HG03442 (cell line): ENCODE measurements at regions not wholly inside any gene's neighbourhood (a gene's known extent, or its start where the extent isn't known, plus 50 kb on each side); places are given as distances from the start of the nearest gene placed in this dataset.

Experiments
- ATAC-seq: cut with Tn5 transposase; IDR thresholded peaks from one replicate; pipeline ENCODE4 v1.9.1; 2021; ENCODE audit warnings: mild to moderate bottlenecking, moderate library complexity; ENCODE audit not compliant: unreplicated experiment

DNA sequence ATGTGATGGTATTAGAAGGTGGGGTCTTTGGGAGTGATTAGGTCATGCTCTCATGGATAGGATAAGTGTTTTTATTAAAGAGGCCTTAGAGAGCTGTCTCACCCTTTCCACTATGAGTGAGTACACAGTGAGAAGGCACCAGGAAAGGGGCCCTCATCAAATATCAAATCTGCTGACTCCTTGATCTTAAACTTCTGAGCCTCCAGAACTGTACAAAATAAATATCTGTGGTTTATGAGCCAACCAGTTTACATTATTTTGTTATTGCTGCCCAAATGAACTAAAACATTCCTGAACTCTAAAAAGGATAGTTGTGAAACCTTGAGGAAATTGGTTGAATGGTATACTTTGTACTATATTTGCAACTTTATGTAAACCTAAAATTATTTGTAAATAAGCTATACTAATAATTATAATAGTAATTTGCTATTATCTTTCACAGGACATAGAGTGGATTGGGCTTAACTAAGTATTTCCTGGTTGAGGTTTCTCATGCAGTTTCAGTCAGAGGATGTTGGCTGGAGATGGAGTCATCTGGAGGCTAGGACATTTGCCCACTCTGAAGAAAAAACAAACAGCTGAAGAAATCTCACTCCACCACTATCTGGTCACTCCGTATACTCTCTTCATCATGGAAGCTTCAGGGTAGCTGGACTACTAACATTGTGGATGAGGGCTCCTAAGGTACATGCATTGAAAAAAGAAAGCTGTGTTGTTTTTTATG is 1068.6 kb upstream of the CADM2 start:
- ATAC-seq: no peak

DNA sequence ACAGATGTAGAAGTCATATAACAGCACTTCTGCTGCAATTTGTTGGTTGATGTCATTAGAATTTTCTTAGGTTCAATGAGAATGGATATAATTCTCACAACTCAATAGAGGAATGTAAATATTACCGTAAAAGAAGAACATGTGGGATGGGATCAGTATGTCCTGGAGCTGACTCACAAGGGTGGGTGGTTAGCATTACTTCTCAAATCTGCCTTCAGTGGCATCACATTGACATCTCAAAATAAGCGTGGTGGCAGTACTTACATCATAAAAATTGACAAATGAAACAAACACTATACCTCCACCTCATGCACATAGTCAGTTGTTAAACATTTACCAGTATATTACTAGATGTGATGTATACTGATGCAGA is 1068.0 kb upstream of the CADM2 start:
- ATAC-seq: no peak

DNA sequence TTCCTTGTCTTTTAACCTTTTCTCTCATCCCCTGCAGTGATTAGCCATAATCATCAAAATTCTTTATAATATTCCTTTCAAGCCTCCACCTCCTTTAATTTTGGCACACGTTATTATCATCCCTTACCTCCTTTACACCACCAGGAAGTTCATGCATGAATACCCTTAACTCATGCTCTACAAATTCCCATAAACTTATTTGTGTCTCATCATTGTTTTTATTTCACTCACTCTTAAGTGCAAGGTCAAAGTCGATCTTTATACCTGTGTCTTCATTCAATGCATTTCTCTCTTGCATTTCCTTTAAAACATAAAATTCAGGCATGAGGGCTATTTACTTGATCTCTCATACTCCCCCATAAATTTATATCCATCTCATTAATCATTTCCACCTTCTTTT is 1064.6 kb upstream of the CADM2 start:
- no peak for ATAC-seq

DNA sequence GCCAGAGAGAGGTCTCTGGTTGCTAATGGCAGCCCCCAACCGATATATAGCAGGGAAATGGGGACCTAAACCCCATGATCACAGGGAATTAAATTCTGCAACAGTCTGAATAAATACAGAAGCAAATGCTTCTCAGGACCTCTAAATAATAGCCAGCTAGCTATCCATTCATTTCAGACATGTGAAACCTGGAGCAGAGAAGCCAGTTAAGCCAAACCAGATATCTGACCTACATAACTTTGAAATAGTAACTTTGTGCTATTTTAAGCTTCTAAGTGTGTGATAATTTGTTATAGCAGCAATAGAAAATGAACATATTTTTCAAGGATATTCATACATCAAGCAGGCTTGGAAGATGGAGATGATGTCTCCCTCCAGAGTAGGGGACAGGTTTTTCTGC is 1062.9 kb upstream of the CADM2 start:
- ATAC-seq: no peak

DNA sequence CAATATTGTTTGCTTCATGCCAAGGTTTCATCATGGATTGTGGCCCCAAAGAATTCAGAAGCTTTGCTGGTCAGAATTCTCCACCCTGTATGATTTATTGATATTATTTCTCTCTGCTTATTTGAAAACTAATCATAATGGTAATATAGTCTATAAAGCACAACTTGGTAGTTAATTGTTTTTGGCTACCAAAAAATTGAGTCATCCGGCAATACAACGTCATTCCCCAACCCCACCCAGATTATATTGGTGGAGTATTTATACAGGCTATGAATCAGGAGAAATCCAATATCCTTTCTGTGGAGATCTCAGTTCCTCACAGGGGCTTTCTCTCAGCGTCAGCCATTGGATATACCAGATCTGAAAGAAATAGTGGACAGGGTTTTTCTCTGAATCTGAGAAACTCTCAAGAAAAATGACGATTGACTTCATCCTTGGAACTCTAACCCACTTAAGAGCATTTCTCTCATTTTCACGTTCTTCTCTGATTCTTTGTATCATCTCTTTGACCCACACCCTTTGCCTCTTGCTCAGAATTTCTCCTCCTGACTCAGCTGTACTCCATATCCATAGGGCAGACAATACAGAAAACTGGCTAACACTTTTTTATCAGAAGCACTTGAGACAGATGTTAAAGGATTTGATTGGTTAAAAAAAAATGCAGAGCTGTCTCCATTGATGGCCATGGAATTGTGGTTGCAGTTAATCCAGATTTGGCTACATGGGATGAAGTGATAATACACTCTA is 1055.8 kb upstream of the CADM2 start:
- no peak for ATAC-seq

DNA sequence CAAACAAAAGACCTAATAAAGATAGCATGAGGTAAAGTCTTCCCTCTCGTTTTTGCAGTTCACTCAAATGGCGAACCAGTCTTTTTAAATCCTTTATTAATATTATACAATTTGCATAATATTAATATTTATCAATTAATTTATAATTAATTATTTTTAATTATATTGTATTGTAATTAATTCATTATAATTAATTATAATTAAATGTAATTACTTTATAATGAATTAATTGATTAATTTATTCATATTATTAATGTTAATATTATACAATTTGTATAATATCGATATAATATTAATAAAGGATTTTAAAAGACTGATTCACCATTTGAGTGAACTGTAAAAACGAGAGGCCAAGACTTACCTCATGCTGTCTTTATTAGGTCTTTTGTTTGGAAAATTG is 1045.4 kb upstream of the CADM2 start:
- no peak for ATAC-seq

DNA sequence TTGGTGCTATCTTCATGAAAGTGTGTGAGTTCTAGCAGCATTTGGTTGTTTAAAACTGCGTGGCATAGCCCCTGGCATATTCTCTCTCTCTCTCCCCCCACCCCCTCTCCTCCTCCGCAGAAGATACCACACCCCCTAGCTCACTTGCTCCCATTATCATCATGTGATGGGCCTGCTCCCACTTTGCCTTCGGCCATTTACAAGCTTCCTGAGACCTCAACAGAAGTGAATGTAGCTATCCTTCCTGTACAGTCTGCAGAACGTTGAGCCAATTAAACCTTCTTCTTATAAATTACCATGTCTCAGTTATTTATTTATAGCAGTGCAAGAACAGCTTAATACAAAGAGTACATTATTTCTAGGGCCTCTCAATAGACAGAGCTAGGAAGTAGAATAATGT is 1032.5 kb upstream of the CADM2 start:
- ATAC-seq: no peak

DNA sequence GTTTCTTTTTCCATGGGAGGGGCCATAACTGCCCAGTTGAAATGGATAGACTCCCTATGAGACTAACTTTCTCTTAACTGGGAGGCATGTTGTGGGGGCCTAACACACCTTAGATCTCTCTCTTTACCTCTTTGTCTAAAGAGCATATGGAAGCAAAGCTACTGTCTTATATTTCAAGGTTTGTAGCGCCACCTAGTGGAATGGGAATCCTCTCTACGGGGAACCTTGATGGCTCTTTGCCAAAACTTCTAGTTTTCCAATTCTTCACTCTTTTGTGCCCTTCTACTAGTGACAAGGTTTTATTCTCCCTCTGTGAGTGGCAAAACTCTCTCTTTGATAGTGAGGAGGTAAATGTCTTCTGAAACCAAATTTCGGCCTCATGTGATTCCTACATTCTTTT is 1030.4 kb upstream of the CADM2 start:
- no peak for ATAC-seq

DNA sequence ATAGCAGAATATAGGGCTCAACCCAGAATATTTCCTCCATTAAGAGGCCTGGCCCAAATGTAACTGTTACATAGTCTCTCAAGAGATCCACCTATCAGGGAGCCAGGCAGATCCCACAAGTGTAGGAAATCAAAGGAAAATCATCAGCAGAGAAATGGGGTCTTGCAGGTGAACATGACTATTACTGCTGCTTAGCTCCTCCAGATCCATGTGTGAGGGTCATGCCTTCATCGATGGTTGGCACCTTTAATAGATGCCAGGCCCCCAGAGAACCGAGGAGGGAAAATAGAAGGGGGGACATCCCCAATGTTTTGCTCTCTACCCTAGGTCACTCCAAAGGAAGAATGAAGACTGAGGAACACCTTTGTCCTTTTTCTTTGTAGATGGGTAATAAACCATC is 1029.9 kb upstream of the CADM2 start:
- no peak for ATAC-seq

DNA sequence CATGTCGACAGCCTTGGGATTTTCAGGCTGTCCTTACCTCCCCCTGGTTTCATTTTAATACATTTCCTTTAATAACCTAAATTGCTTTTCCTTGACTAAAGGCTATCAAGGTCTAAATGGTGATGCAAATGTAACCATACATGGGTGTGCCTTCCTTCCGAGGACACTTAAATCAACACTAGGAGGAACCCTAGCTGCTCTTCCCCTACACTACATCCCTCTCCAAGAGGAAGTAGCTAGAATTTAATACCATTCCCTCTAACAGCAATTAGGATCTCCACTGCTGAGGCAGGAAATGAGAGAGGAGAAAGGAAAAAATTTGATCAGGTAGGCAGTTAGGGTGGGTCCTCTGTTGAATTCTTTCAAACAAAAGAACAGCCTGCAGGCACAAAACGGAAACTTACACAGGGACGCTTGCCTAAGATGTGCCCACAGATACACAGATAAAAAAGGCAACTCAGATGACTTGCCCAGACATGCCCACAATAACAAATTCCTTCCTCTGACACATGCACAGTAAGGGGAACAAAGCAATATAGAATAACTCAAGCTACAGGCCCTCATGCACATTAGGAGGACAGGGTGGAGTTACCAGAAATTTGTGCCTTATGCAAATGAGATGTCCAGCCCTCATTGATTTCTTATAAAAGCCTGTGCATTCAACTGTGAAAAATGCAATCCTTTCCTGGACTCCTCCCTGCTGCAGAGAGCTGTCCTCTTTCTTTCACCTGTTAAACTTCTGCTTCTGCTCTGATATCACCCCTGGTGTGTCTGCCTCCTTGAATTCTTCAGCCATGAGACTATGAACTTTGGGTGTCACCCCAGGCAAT is 1024.4 kb upstream of the CADM2 start:
- ATAC-seq: peak; percentile 84

DNA sequence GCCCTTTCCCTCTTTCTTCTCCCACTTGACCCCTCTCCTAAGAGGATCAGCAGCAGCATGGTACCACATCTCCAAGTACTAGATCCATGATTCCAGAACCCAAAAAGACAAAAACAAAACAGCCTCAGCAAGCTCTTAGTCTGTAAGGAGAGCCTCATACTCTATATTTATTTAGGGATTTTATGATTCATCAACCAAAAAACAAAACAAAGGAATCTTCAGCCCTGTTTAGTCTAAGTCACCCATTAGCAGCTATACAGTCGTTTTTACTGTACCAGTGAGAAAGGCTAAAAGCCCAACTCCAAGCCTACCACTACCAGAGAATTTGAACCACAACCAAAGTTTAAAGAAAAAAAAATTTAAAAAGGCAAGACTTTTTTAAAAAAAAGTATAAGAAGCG is 1020.3 kb upstream of the CADM2 start:
- no peak for ATAC-seq

DNA sequence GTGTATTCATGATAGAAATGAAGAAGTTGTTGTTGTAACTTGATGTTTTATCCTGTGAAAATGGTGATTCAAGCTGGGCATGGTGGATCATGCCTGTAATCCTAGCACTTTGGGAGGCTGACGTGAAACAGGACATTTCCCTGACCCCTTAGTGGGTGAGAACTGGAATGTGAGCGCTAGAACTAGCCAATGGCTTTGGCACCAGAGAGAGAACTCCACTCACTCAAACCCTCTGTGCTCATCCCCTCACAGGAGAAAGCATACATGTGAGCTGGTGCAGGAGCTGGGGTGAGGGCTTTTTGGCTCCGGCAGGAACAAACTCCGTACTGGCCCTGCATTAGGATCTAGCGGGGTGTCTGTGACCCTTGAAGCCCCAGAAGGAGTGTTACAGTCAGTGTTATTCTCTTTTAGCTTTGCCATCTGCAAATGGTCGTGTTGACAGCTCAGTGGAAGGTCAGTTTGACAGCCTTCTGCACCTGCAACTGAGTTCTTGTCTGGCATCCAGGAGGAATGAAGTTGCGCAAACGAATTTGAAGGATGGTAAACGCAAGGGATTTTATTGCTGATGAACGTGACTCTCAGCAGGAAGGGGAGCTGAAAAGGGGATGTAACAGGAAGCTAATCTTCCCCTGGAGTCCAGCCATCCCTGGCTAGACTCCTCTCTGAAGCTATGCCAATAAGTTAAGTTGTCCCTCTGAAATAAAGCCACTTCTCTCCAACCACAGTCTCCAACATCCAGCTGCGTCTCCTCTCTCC is 1016.6 kb upstream of the CADM2 start:
- ATAC-seq: no peak

DNA sequence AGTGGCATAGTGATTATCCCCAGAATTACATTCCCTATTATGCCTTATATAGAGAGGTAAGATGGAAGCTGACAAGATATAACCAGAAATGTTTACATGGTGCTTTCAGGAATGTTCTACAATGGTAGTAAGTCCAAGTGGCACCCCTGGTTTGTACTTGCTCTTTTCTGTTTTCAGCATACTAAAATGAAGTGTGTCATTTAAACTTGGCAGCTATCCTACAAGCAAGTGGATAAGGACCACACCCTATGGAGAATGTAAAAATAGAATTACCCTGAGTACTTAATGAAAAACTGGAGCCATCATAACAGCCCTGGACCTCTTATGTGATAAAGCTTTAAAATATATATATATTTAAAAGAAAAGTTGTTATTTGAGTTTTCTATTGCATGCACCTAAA is 1012.7 kb upstream of the CADM2 start:
- ATAC-seq: no peak

DNA sequence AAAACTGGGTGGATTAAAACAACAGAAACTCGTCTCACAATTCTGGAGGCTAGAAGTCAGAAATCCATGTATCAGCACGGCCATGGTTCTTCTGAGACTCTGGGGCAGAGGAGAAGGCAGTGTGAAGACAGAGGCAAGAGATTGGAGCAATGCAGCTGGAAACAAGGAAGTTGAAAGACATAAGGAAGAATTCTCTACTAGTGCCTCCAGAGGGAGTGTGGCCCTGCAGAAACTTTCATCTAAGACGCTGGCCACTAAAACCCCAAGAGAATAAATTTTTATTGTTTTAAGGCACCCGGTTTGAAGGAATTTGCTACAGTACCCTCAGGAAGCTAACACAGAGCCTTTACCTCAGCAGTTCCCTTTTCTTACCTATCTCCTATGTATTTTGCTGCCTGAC is 1012.2 kb upstream of the CADM2 start:
- ATAC-seq: no peak

DNA sequence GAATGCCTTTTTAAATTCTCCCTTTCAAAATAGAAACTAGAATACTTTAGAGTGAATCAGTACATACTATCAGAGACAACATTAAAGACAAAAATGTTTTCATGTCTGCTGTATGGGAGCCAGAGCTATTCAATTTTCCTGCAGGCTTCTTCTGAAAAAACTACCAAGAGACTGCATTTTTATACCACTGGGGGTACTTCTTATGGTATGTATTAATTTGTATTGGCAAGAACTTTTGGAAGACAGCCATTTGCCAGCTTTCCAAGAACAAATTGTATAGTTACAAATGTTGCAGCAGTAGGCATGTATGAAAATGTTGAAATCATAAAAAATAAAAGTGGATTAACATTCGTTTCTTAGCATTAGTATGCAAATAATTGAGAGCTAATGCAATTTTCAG is 1010.0 kb upstream of the CADM2 start:
- ATAC-seq: no peak

DNA sequence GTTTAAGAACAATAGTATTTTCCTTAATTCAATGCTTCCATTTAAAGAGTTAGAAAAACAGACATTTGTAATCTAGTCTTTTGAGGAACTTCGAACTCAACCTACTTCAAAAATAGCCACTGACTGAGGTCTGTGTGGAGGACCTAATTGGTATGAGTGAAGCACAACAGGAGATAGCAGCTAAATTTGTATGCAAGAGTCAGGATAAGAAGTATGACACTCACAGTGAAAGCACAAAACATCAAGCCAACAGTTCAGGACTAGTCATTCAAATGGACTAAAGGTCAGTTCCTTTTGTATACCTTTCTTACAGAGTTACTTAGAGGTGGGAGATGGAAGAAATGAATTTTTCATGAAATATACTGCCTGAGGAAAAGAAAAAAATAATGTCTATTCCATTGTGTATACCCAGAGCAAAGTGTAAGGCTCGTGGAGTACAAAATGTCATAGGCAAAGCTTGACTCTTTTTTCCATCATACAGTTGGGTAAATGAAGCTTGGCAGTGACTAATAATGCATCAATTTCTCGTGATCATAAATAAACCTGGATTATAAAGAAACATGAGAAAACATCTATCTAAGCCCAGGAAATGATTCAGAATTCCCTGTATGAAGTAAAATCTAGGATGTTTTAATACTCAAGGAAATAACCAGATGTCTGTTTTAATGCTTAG is 1005.2 kb upstream of the CADM2 start:
- ATAC-seq: no peak

DNA sequence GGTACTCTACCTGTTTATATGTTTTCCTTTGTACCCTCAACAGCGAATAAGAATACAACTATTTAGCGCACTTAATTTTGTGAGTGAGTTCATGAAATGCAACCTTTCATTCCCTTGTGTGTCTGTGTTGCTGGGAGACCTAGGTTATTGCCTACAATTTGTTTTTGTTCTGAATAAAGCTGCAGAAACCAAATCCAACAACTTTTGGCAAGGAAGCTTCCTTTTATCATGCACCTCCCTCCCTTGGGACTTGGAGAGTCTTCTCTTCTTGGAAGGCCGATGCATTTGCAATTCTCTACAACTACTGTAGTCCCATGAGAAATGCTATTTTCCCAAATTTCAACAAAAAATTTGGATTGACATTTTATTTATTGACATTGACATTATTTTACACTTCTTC is 1002.4 kb upstream of the CADM2 start:
- ATAC-seq: no peak

DNA sequence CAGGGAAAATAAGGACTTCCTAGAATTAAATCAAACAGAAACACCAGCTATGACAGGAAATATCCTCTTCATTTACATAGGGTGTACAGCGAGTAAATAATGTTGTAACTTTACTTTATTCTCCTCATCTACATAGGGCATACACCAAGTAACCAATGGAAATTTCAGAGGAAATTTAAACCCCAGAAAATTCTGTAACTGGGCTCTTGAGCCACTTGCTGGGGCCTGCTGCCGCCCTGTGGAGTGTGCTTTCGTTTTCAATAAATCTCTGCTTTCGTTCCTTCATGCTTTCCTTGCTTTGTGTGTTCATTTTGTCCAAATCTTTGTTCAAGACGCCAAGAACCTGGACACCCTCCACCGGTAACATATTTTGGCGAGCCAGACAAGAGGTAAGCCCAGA is 990.4 kb upstream of the CADM2 start:
- ATAC-seq: no peak

DNA sequence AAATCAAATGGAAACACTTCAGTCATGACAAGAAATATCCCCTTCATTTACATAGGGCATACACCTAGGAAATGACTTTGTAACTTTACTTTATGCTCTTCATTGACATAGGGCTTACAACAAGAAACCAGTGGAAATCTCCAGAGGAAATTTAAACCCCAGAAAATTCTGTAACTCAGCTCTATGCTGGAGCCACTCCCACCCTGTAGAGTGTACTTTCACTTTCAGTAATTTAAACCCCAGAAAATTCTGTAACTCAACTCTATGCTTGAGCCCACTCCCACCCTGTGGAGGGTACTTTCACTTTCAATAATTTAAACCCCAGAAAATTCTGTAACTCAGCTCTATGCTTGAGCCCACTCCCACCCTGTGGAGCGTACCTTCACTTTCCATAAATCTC is 987.1 kb upstream of the CADM2 start:
- ATAC-seq: no peak

DNA sequence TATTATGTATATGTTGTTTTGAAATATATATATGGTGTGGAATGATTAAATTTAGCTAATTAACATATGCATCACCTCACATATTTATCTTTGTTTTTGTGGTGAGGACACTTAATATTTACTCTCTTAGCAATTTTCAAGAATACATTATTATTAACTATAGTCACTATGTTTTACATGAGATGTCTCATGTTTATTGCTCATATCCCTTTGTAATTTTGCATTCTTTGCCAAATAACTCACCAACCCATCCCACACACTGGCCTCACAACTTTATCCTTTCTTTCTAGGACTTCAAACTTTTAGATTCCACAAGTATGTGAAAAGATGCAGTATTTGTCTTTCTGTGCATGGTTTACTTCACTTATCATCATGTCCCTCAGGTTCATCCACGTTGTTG is 950.2 kb upstream of the CADM2 start:
- ATAC-seq: no peak

DNA sequence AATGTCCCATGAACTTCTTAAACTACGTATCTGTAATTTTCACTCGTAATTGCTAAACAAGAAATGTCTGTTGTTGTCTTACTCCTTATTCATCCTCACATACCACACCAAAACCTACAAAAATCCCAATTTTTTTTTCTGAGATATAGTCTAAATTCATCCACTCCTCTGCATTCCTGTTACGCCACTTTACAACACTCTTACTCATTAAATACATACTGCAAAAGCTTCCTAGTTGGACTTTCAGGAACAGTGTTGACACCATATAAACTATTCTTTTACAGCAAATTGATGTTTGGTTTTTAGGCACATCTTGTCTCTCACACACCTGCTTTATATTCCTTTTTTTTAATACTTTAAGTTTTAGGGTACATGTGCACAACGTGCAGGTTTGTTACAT is 934.9 kb upstream of the CADM2 start:
- no peak for ATAC-seq
